GM12878 (cell line): ENCODE measurements at regions not wholly inside any gene's neighbourhood (a gene's known extent, or its start where the extent isn't known, plus 50 kb on each side); places are given as distances from the start of the nearest gene placed in this dataset.

ENCODE experiments used
- ATAC-seq: fragments of 200-7000 bp; cut with Tn5 transposase; 3 replicates; pipeline ENCODE4 v1.9.1; 2020; ENCODE audit warnings: mild to moderate bottlenecking, moderate library complexity
- BruUV-seq: library from RNA; stranded (reverse); fragments of 400-500 nt; replicated peaks from 2 replicates; lab custom pipeline; 2021; lab: Mats Ljungman, UMichigan
- CTCF ChIA-PET: fragments of 300-600 bp; sonication (Branson Sonifier 250); formaldehyde crosslinking; extraction: SDS; loops from one replicate; lab custom pipeline; 2021; ENCODE audit warnings: inconsistent platforms; lab: Yijun Ruan, JAX
- POLR2A ChIA-PET: fragments of 350-600 bp; formaldehyde crosslinking; extraction: SDS; loops from one replicate; lab custom pipeline; 2021; ENCODE audit warnings: inconsistent platforms; lab: Charles Lee
- RAD21 ChIA-PET: fragments of 300-600 bp; sonication (Branson Sonifier 250); formaldehyde crosslinking; loops from one replicate; lab custom pipeline; 2023; ENCODE audit warnings: antibody characterized with exemption; ENCODE audit not compliant: unreplicated experiment; lab: Charles Lee
- SMC1A ChIA-PET: fragments of 300-600 bp; sonication (Branson Sonifier 250); formaldehyde crosslinking; loops from one replicate; lab custom pipeline; 2023; ENCODE audit not compliant: unreplicated experiment, uncharacterized antibody; lab: Charles Lee
- DNase-seq: peaks from one replicate; pipeline ENCODE4 v3.0.0-alpha.2; 2011; ENCODE audit warnings: low read depth, low spot score
- FAIRE-seq: peaks from 3 replicates; lab custom pipeline; 2011; peaks lifted over from hg19 to GRCh38; lab: Jason Lieb, UNC
- H2AFZ ChIP-seq: 2 replicates; pipeline ENCODE4 v1.6.0; 2011; ENCODE audit warnings: low read depth, low read length, control low read depth; ENCODE audit not compliant: control insufficient read depth
- H3K27ac ChIP-seq: 2 replicates; pipeline ENCODE4 v1.5.1; 2011; ENCODE audit warnings: control low read depth; ENCODE audit not compliant: control insufficient read depth, insufficient read depth
- H3K27me3 ChIP-seq, 2 experiments: replicated peaks in 1 of 2; 2 replicates each; pipeline versions ENCODE4 v1.6.0 to v1.6.1; 2011; ENCODE audit warnings: low read length in 1 of 2; ENCODE audit not compliant: control insufficient read depth in 2 of 2, insufficient read depth in 2 of 2
- H3K36me3 ChIP-seq, 2 experiments: 2 replicates each; pipeline ENCODE4 v1.5.1; 2011; ENCODE audit warnings: low read length in 1 of 2; ENCODE audit not compliant: control insufficient read depth in 2 of 2, insufficient read depth in 2 of 2
- H3K4me1 ChIP-seq: 2 replicates; pipeline ENCODE4 v1.6.1; 2011; ENCODE audit warnings: mild to moderate bottlenecking, low read length, moderate library complexity, mixed read lengths; ENCODE audit not compliant: control insufficient read depth, insufficient read depth
- H3K4me2 ChIP-seq: 2 replicates; pipeline ENCODE4 v1.6.0; 2011; ENCODE audit warnings: control low read depth; ENCODE audit not compliant: control insufficient read depth, insufficient read depth
- H3K4me3 ChIP-seq: fragments of 200-600 bp; sonication (generic); 2 replicates; pipeline ENCODE4 v1.5.1; 2016
- H3K79me2 ChIP-seq: 2 replicates; pipeline ENCODE4 v1.6.0; 2011; ENCODE audit warnings: low read length; ENCODE audit not compliant: control insufficient read depth, insufficient read depth
- H3K9ac ChIP-seq: 2 replicates; pipeline ENCODE4 v1.8.0; 2011; ENCODE audit warnings: low read length, control low read depth, mixed read lengths; ENCODE audit not compliant: control insufficient read depth, insufficient read depth
- H3K9me3 ChIP-seq: replicated peaks from 3 replicates; pipeline ENCODE4 v1.5.1; 2011; ENCODE audit warnings: mild to moderate bottlenecking, low read length; ENCODE audit not compliant: control insufficient read depth, insufficient read depth
- H4K20me1 ChIP-seq: 2 replicates; pipeline ENCODE4 v1.6.0; 2011; ENCODE audit not compliant: control insufficient read depth, insufficient read depth
- CREB1 ChIP-seq: IDR thresholded peaks from 2 replicates; pipeline ENCODE4 v1.6.1; 2012; ENCODE audit warnings: low read depth, mild to moderate bottlenecking, inconsistent platforms
- CREM ChIP-seq: IDR thresholded peaks from 2 replicates; pipeline ENCODE4 v1.6.1; 2014; ENCODE audit warnings: antibody characterized with exemption, low read depth
- E2F8 ChIP-seq: fragments of 450-650 bp; IDR thresholded peaks from 2 replicates; pipeline ENCODE4 v1.6.1; 2018; ENCODE audit warnings: mild to moderate bottlenecking, low read depth, moderate library complexity; ENCODE audit not compliant: partially characterized antibody
- EGR1 ChIP-seq, 2 experiments: IDR thresholded peaks; 1 replicate in 1 of 2; 2 replicates in 1 of 2; pipeline ENCODE4 v1.6.1; 2011 to 2012; ENCODE audit warnings: low read depth in 2 of 2, low read length in 2 of 2, borderline replicate concordance in 1 of 2, mild to moderate bottlenecking in 1 of 2, moderate library complexity in 1 of 2
- FOS ChIP-seq: IDR thresholded peaks from 3 replicates; pipeline ENCODE4 v1.6.1; 2011; ENCODE audit warnings: borderline replicate concordance; ENCODE audit not compliant: insufficient read length; ENCODE audit errors: extremely low read depth
- GATAD2B ChIP-seq: fragments of 450-650 bp; conservative IDR thresholded peaks from 2 replicates; pipeline ENCODE4 v1.6.1; 2017; ENCODE audit warnings: low read depth, mild to moderate bottlenecking, moderate library complexity
- HCFC1 ChIP-seq: fragments of 150-350 bp; IDR thresholded peaks from 2 replicates; pipeline ENCODE4 v1.6.1; 2014; ENCODE audit warnings: low read length
- LARP7 ChIP-seq: fragments of 450-650 bp; IDR thresholded peaks from 2 replicates; pipeline ENCODE4 v1.6.1; 2017; ENCODE audit warnings: mild to moderate bottlenecking
- SMAD1 ChIP-seq: fragments of 450-650 bp; IDR thresholded peaks from 2 replicates; pipeline ENCODE4 v1.6.1; 2018; ENCODE audit warnings: mild to moderate bottlenecking, low read depth; ENCODE audit not compliant: partially characterized antibody
- SMARCA5 ChIP-seq: fragments of 450-650 bp; IDR thresholded peaks from 2 replicates; pipeline ENCODE4 v1.6.1; 2017; ENCODE audit warnings: mild to moderate bottlenecking
- SP1 ChIP-seq: IDR thresholded peaks from one replicate; pipeline ENCODE4 v1.6.1; 2011; ENCODE audit warnings: low read depth, low read length
- SPI1 ChIP-seq: IDR thresholded peaks from 2 replicates; pipeline ENCODE4 v1.6.1; 2011; ENCODE audit warnings: low read depth, mild to moderate bottlenecking, low read length, moderate library complexity, borderline replicate concordance; ENCODE audit not compliant: insufficient read depth
- WGBS: methylation state at CpG from one replicate; pipeline ENCODE4 v1.1.6; 2016; ENCODE audit warnings: low lambda C conversion rate; ENCODE audit not compliant: insufficient replicate concordance, insufficient coverage; ENCODE audit errors: missing lambda C conversion rate; 5-methylcytosine and 5-hydroxymethylcytosine counted together
- in situ Hi-C: fragments of 300-500 bp; cut with MboI; formaldehyde crosslinking; loops from 9 replicates; pipeline ENCODE4 v1.14.3; 2018; ENCODE audit warnings: mixed read lengths
- intact Hi-C: fragments of 100-400 bp; cut with micrococcal nuclease; formaldehyde crosslinking; loops from one replicate; pipeline ENCODE4 v1.14.2; 2022; ENCODE audit not compliant: unreplicated experiment
- TF ChIP-seq, protein P1 (sequence below): IDR thresholded peaks from 2 replicates; pipeline ENCODE4 v1.6.1; 2012; ENCODE audit warnings: low read depth, low read length, improper control_type of control experiment
- TF ChIP-seq, protein P2 (sequence below): IDR thresholded peaks from 2 replicates; pipeline ENCODE4 v1.6.1; 2011; ENCODE audit warnings: borderline replicate concordance, low read depth, mild to moderate bottlenecking, moderate library complexity, mixed read lengths, low read length; ENCODE audit not compliant: insufficient read depth; ENCODE audit errors: extremely low read length

DNA sequence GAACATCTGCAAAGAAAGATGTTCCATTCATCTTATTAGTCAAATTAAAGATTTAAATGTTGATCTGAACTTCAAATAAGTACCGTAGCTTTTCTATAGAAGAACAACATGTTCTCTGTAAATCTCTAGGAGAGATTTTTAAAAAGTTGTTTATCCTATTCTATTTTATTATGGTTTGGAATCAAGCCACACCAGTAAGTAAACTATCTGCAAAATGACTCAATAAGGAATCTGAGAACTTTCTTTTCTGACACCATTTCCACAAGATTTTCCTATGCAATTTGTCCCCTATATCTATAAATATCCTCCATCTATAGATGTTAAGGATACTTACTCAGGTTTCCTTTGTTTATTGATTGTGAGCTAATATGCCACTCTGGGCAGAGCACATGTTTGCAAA is 736.6 kb downstream of the CBLN2 start:
- Histone ChIP-seq H3K27me3 (no peaks in the 10 kb centered on the region), H2AFZ (no peak overlapping the region), H3K79me2 (no peaks in the 10 kb centered on the region), H3K27ac (no peak overlapping the region), H3K4me3 (no peak overlapping the region), H3K4me1 (no peaks in the 10 kb centered on the region), H3K9me3 (no peaks in the 10 kb centered on the region), H3K9ac (no peak overlapping the region), H3K36me3 (no peaks in the 10 kb centered on the region), H3K4me2 (no peak overlapping the region), H4K20me1 (no peaks in the 10 kb centered on the region)
- 91% methylated on average over 1 of the region's 1 CpG for WGBS
- intact Hi-C loops (no loop called here), in situ Hi-C loops (no loop called here)
- ATAC-seq (no peak), FAIRE-seq (no peak), DNase-seq (no peak)
- no TSS peak for BruUV-seq
- TF ChIP-seq FOS, result no peak
- TF ChIP-seq CREM, result no peak
- TF ChIP-seq HCFC1, result no peak
- TF ChIP-seq E2F8, result no peak
- no peak for TF ChIP-seq SMARCA5
- no peak for TF ChIP-seq SPI1
- TF ChIP-seq SP1, result no peak
- TF ChIP-seq, protein P1, sequence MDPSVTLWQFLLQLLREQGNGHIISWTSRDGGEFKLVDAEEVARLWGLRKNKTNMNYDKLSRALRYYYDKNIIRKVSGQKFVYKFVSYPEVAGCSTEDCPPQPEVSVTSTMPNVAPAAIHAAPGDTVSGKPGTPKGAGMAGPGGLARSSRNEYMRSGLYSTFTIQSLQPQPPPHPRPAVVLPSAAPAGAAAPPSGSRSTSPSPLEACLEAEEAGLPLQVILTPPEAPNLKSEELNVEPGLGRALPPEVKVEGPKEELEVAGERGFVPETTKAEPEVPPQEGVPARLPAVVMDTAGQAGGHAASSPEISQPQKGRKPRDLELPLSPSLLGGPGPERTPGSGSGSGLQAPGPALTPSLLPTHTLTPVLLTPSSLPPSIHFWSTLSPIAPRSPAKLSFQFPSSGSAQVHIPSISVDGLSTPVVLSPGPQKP, result no peak
- TF ChIP-seq SMAD1, result no peak
- TF ChIP-seq, protein P2, sequence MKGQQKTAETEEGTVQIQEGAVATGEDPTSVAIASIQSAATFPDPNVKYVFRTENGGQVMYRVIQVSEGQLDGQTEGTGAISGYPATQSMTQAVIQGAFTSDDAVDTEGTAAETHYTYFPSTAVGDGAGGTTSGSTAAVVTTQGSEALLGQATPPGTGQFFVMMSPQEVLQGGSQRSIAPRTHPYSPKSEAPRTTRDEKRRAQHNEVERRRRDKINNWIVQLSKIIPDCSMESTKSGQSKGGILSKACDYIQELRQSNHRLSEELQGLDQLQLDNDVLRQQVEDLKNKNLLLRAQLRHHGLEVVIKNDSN, result no peak
- no peak for TF ChIP-seq GATAD2B
- no peak for TF ChIP-seq CREB1
- no peak for TF ChIP-seq LARP7
- no peak for TF ChIP-seq EGR1 (IDR thresholded peaks at IDR 0.05; ENCODE audit: borderline replicate concordance in 1 of 2, low read depth in 2 of 2, low read length in 2 of 2)
- RAD21 ChIA-PET, result no interaction called here
- CTCF ChIA-PET, result interaction anchor here (0.6 kb wide), 1 partner anchor 184 kb away, joined by 4 read pairs; no protein-coding TSS in a partner anchor
- POLR2A ChIA-PET, result no interaction called here
- SMC1A ChIA-PET, result interaction anchor here (0.6 kb wide), 1 partner anchor 433 kb away, joined by 3 read pairs; no protein-coding TSS in a partner anchor
